Hypothalamus (tissue), 51 donors: ENCODE measurements at regions not wholly inside any gene's neighbourhood (a gene's known extent, or its start where the extent isn't known, plus 50 kb on each side); places are given as distances from the start of the nearest gene placed in this dataset.

Source experiments
- DNase-seq, 51 donors: peaks; one replicate each; lab custom pipeline; 2025; lab: John Stamatoyannopoulos, UW

DNA sequence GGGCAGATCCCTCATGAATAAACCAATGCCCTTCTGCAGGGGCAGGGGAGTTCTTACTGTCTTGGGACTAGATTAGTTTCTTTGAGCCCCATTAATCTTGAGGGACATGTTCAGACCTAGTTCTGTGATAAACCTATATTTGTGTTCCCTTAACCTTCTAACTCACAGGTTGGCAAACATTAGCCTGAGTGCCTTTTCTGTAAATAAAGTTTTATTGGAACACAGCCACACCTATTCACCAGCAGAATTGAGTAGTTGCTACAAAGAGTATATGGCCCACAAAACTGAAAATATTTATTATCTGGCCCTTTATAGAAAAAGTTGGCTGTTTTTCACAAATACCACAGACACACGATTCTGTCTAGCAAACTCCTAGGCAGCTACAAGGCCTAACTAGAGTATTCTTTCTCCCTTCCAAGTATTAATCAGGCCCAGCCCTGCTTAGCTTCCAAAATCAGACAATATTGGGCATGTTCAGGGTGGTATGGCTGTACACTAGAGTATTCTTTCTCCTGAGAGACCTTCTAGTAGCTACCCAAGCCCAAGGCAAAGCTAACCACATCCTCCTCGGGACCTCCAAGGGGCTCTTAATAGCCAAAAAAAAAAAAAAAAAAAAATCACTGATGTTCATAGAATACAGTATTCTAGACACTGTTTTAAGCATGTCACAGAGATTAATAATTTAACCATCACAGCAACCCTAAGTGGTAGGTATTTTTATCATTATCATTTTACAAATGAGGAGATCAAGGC is 199.3 kb upstream of the PWP1 start:
- DNase-seq = no peak

- DNase-seq = no peak
Observed at GRCh38 chr12:107487011-107487680, 198.5 kb upstream of the PWP1 start.

- no peak for DNase-seq
Observed at GRCh38 chr12:107488666-107489065, 196.9 kb upstream of the PWP1 start.

DNA sequence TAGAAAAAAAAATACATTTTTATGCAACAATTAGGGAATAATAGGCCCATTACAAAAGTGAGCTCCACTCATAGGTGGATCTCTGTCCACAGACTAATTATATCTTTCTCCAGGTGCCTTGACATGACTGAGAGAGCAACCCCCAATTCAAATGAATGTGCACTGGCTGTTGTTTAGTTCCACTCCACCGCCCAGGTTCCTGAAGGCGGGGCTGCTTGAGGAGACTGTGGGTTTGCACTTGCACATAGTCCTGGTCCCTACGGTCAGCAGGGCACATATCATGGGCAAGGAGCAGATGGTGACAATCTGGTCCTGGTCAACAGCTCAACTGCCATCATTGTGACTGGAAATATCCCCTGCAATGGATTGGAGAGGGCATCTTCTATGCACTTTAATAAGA is 195.6 kb upstream of the PWP1 start:
- no peak for DNase-seq

- no peak for DNase-seq
Observed at GRCh38 chr12:107491856-107492255, 193.7 kb upstream of the PWP1 start.

DNA sequence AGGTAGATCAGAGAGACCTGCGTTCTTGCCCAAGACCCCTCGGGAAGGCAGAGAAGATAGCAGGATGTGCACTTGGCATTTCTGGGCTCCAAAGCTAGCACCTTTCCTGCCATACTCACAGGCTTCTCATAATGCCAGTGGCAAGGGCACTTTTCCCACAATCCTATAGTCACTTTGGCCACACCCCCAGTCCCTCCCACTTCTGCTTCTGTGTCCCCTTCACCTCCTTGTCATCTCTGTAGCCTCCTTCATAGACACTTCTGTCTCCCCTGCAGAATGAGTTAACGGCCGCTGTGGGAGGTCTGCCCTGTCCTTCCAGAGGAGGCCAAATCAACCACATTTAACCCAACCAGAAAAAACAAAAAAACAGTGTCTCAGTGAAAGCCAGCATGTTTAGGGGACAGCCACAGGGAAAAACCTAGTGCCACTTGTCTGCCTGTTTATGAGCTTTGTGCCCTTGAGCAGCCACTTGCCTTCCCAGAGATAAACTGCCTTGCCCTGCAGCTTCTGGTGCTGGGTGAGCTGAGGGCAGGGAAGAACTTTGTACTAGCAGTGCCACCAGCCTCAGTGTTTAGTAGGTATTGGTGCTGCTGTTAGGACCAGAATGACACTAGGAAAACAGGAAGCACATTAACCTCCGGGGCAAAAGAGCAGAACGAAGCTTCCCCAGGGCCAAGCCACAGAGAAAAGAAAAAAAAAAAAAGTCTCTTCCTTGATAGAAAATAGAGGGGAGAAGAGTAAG is 193.0 kb upstream of the PWP1 start:
- DNase-seq = no peak

DNA sequence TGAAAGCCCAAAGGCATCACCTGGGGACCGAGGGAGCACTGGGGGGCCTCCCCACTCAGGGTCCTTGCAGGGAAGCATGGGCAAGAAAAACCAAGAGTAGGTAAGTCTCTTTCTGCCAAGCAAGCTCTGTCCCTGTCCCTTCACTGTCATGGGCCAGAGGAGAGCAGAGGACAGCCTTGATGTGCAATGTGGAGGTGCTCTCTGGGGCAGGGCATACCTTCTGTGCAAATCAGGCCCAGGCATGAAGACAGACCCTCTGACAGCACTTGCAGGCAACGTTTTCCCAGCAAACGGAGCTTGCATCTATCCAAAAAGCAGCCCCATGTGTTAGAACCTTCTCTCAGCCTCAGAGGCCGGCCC is 192.5 kb upstream of the PWP1 start:
- no peak for DNase-seq

DNA sequence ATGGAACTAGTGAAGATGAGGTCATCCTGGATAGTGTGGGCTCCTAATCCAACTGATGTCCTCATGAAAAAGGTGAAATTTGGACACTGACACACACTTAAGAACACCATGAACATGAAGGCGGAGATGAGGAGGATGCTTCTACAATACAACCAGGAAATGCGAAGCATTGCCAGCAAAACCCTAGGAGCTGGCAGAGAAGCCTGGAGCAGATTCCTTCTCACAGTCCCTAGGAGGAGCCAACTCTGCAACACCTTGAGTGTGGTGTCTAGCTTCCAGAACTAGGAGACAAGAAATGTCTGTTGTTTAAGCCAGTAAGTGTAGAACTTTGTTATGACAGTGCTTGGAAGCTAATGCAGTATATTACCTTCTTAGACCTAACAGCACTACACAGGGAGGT is 191.9 kb upstream of the PWP1 start:
- DNase-seq = no peak

DNA sequence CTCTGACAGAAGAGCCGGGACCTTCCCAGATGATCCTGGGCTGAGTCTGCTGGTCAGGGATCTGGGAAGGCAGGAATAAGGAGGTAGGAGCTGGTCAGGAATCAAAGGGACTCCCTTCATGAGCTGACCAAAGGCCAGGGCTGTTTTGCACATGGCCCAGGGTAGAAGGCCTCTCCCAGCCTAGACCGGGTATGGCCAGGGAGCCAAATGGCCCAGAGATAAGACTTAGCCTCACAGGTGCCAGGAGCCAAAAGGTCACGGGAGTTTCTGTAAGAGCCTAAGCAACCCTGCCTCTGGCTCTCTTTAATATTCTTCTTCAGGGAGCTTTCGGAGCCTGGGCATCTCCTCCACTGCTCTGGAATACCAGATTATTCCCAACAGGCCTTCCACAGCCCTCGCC is 191.3 kb upstream of the PWP1 start:
- DNase-seq = no peak

DNA sequence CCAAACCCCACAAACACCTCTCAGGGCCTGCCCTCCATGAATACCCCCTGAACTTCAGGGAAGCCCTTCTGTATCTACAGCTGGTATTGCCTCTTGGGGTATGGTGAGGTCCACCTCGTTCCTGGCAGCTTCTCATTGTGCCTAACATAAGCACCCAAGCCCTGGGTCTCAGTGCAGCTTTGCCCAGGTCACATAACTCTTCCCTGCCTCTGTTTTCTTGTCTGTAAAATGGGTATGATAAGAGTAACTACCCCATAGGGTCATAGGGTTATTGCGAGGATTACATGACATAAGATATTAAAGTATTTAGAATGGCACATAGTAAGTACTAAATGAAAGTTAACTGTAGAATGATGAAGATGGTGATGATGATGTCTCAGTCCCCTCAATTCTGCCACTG is 190.0 kb upstream of the PWP1 start:
- no peak for DNase-seq

- no peak for DNase-seq
Observed at GRCh38 chr12:107497231-107497630, 188.4 kb upstream of the PWP1 start.

DNA sequence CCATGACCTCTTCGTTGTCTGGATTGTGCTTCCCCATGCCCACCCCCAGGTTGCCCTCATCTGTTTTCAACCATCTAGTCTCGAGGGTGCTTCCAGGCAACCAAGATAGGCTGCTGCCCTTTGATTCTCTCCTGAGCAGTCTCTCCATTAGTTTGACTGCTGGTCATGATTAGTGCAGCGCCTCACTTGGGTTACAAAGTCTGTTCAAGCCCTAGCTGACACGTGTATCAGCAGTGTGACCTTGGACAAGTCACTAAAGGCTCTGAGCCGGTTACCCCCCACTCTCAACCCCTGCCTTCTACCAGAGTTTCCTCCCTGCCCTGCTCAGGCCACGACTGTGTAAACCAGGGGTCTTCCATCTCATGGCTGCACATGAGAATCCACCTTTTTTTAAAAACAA is 185.3 kb upstream of the PWP1 start:
- no peak for DNase-seq

GRCh38 chr12:107501681-107502080 is 183.9 kb upstream of the PWP1 start:
- no peak for DNase-seq

DNA sequence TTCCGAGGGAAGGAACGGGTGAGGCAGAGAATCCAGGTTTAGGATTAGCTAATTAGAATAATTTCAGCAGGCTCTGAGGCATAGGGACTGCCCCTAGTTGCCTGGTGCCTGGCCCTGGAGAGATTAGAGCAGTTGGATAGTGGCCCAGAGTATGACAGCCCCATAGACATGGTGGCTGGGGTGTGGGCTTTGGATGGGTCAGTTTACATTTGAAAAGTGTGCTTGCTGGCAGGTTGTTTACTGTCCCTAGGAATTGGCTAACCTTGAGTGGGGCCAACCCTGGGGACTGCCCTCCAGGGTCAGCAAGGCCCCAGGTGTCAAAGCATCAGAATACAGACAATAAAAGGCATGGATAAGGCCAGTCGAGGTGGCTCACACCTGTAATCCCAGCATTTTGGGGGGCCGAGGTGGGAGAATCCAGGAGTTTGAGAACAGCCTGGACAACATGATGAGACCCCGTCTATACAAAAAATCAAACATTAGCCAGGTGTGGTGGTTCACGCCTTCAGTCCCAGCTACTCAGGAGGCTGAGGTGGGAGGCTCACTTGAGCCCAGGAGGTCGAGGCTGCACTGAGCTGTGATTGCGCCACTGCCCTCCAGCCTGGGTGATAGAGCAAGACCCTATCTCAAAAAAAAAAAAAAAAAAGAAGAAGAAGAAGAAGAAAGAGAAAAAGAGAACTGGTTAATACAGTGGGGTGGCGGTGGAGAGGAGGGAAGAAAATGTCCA is 182.3 kb upstream of the PWP1 start:
- no peak for DNase-seq

DNA sequence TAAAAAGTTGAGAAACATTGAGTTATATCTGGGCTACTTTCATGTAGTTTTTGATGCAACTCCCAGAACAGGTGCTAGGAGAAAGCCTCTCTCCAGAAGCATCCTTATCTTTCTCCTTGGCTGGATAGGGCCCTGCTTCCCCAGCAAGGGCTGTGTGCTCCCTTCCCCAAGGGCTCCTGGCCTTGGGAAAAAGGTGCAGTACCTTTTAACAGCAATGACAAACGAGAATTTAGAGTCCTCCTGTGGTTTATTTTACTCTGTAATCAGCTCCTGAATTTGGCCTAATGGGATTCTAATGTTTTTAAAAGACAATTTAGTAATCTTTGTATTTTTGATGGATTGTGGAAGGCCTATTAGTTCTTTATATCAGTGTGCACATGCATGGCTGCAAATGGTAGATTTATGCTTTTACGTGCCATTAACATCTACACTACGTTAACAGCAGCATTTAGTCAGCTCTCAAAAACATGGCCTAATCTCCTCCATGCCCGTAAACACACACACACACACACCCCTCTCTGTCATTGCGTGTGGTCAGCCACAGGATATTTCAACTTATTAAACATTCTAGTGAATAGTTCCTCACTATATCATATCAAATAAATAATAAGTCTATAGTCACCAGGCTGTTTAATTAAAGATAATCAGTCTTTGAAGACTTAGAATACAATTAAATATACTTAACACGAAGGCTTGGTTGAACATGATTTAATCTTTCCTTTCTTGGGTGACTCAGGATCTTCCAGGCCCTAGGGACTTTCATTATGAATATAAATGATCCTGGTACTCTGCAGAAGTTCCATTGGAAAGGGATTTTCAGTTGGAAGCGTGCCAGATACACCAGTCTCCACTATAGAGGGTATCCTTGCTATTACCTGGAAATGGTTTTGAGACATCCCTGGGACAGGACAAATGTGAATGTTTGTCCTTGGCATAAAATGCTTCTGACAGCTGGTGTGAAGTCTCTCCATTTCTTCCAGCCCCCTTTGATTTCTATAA is 181.4 kb upstream of the PWP1 start:
- DNase-seq = no peak

DNA sequence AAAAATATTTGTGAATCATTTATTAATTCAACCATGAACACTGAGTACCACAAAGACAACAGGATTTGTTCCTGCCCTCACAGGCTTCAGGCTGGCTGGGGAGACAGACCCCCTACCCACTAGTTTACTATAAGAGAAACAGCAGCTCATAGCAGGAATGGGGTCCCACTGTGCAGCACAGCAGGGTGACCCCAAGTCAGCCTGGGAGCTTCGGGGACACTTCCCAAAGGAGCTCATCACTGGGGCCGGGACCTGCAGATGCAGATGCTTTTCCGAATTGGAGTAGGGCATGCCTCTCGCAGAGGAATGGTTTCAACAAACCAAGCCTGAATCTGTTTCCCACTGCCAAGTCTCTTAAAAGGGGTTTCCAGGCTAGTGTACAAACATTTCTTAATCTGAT is 176.2 kb upstream of the PWP1 start:
- DNase-seq = no peak

DNA sequence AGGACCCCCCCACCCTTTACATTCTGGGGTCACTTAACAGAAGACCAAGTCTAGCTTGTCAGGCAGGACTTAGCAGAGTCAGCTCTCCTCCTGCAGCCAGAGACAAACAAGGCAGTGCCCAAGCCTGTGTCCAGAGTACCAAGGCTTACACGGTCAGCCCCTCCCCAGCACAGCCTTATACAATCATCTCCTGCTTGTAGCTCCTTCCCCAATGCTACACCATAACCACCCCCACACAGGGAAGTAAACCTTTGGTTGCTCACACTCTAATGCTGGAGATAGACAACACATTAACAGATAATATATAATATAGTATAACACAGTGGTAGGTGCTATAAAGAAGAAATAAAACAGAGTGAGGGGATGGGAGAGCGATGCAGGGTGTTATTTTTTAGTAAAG is 175.4 kb upstream of the PWP1 start:
- DNase-seq = no peak

DNA sequence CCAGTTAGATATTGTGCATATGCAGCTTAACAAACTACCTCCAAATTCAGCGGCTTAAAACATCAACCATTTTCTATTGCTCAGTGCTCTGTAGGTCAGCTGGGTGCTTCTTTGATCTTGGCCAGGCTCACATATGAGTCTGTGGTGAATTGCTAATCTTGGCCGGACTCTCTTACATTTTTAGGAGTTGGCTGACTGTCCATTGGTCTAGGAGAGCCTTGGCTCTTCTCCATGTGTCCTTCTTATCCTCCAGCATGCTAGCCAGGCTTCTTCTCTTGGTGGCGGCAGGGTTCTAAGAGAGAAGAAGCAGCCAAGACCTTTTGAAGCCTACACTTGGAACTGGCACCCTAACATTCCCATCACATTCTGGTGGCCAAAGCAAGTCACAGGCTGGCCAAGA is 174.3 kb upstream of the PWP1 start:
- DNase-seq = no peak

GRCh38 chr12:107512391-107512790 is 173.2 kb upstream of the PWP1 start:
- no peak for DNase-seq

DNA sequence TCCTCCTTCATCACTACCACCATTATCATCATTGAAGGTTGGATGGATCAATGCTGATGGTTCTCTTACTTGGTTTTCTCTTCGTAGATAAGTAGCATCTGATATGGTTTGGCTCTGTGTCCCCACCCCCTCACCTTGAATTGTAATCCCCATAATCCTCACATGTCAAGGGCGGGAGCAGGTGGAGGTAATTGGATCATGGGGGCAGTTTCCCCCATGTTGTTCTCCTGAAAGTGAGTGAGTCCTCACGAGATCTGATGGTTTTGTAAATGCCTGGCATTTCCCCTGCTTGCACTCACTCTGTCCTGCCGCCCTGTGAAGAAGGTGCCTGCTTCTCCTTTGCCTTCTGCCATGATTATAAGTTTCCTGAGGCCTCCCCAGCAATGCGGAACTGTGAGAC is 172.4 kb upstream of the PWP1 start:
- no peak for DNase-seq
